SKM-1 treated with dmso at 0.1 percent for 144 hours (cell line): ENCODE measurements at regions not wholly inside any gene's neighbourhood (a gene's known extent, or its start where the extent isn't known, plus 50 kb on each side); places are given as distances from the start of the nearest gene placed in this dataset.

ENCODE experiments used
- DNase-seq: peaks from one replicate; lab custom pipeline; 2025; ENCODE audit not compliant: unreplicated experiment; lab: John Stamatoyannopoulos, UW

DNA sequence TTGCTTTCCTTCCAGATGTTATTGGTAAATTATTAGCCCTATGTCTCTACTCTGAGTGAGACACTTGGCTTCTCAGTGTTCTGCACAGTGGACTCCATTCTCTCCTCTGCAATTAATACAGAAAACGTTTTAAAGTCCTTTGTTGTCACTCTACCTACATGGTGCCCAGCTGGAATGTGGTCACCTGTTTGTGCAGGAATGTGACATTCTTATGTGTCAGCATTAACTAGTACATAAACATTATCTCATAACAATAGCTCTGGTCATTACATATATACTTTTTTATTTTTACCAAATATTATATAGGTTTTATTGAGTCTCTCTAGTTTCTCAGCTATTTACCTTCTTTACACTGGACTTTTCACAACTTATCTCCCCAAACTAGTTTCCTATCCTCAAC lies 147.0 kb upstream of the KCNMB2 start:
- no peak for DNase-seq

DNA sequence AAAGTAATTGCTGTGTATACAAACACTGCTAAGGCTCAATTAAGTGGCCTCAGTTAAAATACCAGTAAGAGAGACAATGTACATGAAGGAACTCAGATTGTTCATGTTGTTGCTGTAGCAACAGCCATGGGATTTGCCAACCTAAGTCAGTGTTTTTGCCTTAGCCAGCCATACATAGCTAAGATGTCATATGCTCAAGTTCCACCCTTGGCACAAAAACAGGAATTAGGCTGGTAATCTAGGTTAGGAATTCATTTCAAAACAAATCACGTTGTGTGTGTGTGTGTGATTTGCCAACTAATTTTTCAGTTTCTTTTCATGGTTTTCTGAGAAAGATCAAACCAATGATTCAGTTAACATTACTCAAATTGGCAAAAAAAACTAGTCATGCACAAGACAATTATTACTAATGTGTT lies 143.7 kb upstream of the KCNMB2 start:
- no peak for DNase-seq

DNA sequence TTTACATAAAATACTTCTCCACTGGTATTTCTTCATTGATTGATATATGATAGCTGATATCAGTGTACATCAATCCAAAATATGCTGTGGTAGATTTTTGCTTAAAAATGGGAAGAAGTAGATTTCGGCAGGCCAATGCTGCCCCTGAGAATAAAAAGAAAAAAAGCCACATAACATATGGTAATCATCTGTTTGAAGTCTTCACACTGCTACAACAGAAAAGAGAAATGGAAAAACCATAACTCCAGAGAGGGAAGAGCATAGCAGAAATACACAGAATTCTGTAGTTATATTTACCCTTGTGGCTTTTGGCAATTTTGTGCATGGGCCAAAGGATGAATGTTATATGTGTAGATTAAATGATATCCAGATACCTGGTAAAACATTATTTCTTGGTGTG lies 143.1 kb upstream of the KCNMB2 start:
- no peak for DNase-seq

DNA sequence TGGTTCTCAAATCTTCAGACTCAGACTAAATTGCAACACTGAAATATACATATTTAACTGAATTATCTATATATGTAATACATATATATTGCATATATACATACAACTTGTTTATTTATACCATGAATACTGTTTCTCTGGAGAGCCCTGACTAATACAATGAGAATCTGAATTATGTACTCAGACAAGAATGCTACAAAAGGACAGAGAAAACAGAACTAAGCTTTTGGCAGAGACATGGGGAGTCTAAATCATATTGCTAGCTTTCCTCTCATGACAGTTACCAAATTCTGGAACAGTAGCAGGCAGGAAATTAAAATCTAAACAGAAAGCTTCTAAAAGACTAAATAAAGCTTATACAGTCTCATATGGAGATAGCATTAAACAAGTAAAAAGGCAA lies 142.4 kb upstream of the KCNMB2 start:
- no peak for DNase-seq

DNA sequence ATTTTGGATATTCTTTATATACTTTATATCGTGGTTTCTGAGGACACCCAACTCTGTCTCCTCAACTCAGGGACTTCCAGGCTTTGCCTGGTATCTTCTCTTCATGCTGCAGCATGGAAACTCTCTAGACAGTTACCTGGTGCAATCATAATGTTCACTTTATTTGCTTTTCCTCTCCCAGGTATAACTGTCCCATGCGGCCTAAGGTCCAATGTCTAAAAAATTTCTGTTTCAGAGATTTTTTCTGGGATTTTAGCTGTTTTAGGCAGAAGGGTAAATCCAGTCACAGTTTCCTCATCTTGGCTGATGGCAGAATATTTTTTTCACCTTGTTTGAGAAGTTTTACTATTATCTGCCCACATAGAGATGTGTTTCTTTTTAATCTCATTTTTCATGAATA lies 139.9 kb upstream of the KCNMB2 start:
- DNase-seq: no peak

DNA sequence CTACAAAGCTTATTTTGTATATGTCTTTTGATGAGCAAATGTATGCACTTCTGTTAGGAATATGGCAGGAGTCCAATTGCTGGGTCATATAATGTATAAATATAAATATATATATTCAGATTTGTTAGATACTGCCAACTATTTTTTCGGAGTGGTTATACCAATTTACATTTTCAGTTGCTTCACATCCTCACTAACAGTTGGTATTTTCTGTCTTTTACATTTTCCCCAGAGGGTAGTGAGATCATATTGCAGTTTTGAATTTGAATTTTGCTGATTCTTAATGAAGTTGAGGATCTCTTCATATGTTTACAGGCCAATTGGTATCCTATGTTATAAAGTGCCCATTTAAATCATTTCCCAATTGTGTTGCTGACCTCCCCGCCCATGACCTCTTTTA lies 139.0 kb upstream of the KCNMB2 start:
- no peak for DNase-seq

DNA sequence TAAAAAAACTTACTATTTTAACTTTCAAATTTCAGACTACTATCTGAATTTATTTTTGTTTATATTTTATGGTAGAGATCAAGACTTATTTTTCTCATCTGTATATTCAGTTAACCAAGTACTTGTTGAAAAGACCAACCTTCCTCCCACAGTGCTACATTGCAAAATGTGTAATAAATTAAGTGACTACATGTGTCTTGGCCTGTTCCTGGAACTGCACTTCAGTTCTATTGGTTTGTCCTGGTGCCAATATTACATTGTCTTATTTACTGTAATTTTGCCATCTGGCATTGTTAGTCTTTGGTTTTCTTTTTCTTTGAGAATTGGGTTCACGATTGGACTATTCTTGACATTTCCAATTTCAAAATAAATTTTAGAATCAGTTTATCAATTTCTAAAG lies 138.4 kb upstream of the KCNMB2 start:
- DNase-seq: no peak

DNA sequence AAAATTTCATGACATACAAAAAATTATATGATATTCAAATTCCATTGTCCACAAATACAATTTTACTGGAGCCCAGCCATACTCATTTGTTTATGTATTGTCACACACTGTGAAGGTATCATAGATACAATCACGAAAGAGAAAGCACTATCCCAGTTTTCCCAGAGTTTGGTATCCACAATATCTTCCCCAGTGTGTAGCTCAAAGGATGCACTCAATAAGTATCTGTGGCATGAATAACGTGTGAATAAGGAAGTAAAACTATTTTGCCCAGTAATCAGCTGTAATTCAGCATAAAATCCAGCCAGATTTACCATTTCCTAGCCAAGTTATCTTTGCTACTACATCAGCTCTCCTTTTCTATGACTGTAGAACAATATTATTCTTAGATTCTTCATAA lies 131.3 kb upstream of the KCNMB2 start:
- DNase-seq: no peak

DNA sequence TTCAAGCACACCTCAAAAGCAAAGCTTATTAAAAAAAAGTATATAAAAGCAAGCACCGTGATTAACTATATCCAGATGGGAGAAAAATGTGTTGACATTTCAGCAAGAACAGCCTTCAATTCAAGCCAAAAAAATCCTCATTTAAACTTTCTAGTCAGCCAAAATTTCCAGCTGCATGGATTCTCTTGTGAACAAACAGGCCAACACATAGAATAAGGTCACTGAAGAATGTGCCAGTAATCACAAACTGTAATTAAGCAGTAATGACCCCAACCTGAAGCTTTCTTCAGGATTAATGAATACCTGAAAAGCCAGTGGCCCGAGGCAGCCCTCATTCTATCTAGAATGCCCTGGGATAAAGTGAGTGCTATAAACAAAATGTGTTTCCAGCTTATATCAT lies 130.7 kb upstream of the KCNMB2 start:
- DNase-seq: no peak

DNA sequence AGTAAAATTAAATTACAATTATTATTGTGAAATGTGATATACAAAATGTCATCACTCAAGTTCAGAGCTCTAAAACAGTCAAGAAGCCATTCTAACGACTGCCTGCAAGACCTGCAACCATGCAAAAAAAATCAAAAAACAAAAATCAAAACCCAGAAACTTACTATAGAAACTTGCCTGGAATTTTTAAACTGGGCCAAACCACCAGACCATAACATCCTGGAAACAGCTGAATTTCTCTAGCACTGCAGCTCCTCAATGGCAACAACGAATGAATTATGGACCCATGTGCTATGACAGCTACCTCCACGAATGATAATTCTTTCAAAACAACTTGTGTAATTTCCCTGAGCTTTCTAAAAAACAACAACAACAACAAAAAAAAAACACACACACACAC lies 130.0 kb upstream of the KCNMB2 start:
- DNase-seq: no peak

DNA sequence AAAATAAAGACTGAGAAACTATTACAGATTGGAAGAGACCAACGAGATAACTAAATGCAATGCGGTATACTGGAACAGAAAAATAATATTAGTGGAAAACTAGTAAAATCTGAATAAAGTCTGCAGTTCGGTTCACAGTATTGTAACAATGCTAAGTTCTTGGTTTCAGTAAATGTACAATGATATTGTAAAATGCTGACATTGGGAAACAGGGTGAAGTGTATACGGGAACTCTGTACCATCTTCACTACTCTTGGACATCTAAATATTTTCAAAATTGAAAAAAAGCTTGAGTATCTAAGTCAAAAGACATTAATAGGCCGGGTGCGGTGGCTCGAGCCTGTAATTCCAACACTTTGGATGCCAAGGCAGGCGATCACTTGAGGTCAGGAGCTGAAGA lies 120.9 kb upstream of the KCNMB2 start:
- no peak for DNase-seq

DNA sequence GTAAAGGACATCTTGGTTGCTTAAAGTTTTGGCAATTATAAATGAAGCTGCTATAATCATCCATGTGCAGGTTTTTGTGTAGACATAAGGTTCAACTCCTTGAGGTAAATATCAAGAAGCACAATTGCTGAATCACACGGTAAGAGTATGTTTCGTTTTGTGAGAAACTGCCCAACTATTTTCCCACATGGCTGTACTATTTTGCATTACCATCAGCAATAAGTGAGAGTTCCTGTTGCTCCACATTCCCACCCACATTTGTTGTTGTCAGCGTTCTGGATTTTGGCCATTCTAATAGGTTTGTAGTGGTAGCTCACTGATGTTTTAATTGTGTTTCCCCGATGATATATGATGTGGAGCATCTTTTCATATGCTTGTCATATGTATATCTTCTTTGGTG lies 118.5 kb upstream of the KCNMB2 start:
- DNase-seq: no peak

DNA sequence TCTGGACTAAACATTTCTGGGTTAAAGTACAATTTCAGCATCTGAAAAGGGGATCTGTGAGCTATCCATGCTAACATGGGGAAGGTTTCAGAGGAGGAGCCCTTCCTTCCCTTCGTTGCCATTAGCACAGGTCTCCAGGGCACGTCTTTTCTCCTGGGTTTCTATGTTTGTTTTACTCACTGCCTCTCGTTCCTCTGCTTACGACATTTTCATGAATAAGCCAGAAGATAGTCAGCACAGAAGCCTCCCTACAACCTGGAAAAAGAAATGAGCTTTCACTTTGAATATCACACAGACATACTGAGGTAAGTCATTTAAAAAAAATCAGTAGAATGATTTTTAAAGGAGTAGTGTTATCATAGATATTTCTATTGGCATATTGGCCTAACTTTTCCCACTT lies 117.2 kb upstream of the KCNMB2 start:
- no peak for DNase-seq

DNA sequence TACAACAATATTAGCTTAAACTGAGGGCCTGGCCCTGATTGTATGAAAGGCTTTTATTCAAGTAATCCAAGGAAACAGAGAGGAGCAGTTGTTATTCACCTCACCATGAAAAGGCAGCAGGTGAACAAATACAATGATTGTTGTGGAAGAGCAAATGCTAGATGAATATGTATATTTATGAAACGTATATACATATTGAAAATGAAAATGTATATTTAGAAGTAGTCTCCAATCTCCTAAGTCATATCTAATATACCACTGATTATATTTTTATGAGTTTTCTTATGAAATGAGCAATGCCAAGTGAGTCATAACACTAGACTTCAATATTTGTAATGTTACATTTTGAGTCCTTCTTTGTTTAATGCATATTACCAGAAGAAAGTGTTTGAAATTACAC lies 116.2 kb upstream of the KCNMB2 start:
- DNase-seq: no peak

DNA sequence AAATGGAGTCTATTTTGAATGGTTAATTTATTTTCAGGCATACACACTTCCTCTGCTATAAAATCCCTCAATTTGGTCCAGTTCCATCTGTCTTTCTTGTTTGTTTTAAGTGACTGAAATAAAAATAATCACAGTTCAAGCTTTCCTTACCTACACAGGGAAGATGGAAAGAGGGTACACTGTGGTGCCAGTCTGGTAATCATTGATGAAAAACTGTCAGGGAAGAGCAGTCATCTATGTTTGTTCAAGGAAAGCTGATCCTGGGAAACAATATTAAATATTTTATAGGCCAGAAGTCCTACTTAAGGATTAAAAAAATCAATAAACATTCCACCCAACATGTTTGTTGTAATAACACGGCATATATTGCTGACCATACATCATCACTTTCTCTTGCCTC lies 115.2 kb upstream of the KCNMB2 start:
- no peak for DNase-seq

DNA sequence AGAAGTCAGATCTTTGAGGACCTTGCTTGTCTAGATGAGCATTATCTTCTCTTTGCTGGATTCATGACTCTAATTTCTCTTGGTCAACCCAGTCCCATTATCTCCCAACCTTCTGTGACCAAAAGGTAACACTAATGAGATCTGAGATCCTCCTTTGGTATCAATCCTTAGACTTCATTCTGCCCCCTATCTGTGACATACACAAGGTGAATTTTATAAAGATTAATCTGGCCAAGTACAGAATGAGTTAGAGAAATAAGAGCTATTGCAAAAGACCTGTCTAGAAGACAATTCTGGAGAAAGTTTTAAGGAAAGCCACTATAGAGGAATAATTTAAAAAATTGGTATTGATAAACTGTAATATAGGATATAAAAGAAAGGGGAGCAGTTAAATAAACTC lies 113.8 kb upstream of the KCNMB2 start:
- DNase-seq: no peak

DNA sequence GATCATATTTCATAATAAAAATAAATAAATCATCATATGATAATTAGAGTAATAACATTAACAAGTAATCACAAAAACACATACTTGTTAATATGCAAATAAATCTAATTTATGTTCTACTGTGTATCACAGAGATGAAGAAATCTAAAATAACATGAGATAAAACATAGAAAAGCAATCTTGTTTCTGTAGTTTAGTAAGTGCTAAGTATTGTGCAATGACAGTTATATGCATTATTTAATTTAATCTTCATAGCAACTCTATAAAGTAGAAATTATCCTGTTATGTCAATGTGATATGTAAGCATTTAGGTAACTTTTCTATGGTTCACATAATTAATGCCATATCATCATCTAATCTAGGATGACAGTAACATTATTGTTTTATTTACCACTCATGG lies 108.2 kb upstream of the KCNMB2 start:
- DNase-seq: no peak

DNA sequence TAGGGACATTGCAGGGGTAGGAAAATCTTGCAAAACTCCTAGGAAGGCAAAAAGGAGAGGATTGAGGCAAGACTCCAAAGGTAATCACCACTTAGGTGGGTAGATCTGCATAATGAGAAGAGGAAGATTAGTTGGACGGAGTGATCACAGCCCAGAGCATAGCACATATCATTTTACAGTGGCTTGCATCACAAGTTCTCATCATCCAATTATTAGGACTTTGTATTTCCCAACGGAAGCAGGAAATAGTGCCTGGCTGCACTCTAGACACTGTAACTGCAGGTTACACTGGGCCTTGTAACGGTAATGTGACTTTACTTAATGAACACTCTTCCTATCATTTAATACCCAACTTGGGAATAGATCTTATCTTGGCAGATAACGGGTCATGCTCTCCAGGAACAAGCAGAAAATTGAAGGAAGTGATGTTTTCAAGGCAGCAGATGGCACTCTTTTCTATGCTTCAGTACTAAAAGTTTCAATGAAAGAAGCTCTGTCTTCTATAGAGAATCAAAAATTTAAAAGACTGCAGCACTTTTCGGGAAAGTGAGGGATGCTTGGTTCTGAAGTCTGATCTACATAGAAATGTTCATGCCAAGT lies 101.9 kb upstream of the KCNMB2 start:
- DNase-seq: no peak

DNA sequence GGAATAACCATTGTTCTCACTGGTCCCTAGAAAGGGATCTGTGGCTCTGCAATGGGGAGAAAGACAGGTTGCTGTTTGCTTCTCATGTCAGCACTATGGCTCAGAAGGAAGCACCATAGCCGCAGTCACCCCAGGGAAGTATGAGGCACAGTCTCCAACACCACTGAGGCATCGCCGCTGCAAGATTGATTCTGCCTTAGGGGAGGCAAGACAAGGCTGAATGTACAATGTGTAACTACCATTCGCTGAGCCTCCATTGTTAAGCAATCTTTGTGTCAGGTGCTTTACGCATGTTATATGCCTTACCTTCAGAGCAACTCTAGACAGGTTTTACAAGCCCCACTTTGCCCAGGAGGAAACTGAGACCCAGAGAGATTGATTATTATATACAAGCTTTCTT lies 100.7 kb upstream of the KCNMB2 start:
- DNase-seq: no peak

DNA sequence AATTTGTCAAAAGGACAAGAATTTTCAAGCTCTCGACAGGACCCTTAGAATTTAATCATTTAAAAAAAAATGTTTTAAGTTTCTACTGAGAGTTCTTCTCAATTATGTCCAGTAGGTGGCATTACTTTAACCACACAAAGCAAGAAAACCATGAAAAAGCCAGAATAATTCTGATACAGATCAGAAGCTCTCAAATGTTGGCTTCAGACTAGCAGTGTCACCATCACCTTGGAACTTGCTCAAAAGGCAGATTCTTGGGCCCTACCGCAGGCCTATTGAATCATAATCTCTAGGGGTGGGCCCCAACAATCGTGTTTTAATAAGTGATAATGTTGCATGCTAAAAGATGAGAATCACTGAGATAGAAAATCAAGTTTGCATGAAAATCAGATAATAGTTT lies 99.5 kb upstream of the KCNMB2 start:
- DNase-seq: peak; percentile 25

DNA sequence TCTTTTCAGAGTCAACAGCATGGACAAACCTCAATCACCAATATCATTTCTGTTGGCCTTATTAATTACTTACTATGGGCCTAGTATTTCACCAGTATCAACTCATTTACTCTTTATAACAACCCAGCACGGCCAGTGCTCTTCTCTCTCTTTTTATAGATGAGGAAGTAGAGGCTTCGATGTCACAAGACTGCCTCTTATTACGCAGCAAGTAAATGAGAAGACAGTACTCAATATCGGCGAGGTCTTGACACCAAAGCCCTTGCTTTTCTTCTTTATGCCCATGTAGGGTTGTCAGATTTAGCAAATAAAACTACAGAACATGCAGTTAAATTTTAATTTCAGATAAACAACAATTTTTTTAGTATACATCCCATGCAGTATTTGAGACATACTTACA lies 99.0 kb upstream of the KCNMB2 start:
- DNase-seq: peak; percentile 21

DNA sequence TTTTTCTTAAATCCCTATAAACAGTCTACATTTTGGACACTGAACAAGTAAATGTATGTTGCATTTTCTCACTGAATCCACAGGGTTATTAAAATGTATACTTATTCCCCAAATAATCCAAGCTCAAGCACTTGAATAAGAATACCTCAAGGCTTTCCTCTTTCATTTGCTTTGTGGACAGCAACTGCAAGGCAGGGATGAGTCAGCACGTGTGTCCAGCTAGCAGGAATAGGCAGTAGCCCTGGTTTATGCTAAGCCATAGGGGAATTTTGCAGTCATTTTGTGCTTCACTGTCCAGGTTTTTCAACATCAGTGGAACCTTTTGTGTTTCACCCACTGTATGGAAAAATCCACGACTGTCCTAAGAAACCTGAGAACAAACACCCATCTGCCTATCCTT lies 96.7 kb upstream of the KCNMB2 start:
- no peak for DNase-seq

DNA sequence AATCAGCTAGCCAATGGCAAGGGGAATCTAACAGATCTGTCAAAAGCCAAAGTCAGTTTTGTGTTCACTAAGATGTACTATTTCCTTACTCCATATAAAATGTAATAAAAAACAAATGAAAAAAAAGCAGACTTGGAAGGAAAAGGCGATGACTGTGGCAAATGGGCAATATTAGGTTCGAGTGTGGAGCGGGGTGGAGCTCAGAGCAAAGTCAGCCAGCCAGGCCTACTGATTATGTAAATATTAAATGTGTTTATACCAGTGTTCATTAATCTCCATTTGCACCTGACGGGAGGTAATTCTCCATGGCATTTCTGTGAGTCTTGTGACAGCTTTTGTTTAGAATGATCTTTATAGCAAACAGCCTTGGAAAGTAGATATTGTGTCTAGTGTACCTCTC lies 96.2 kb upstream of the KCNMB2 start:
- no peak for DNase-seq

DNA sequence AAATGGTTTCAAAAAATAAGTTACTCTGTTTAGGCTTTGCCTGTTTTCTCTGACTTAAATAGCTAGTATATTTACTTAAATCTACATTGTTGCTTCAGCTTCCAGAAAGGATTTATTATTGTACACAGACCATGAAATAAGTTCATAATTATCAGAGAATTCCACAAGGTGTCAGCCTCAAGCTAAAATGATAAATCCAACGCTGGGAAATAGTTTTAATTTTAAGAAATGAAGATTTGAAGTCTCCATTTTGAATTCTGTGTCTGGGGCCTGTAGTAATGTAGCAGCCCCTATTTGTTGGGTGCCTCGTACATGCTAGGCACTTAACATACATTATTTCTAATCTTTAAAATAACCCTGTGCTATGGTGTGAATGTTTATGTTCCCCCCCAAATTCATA lies 92.6 kb upstream of the KCNMB2 start:
- DNase-seq: no peak
